Endothelial cell (in vitro differentiated cells): ENCODE measurements at regions not wholly inside any gene's neighbourhood (a gene's known extent, or its start where the extent isn't known, plus 50 kb on each side); places are given as distances from the start of the nearest gene placed in this dataset.
"Not testable (repeated sequence)": the region's sequence is repeated elsewhere in the genome, so short reads cannot be mapped to it uniquely, and the experiment has no call there.

ENCODE experiments used
- DNase-seq: peaks from one replicate; pipeline ENCODE4 v3.0.0; 2021; ENCODE audit warnings: low spot score
- H3K27ac Mint-ChIP-seq: one replicate; pipeline ENCODE4 v1.8.0; 2021; ENCODE audit warnings: mixed read lengths, inconsistent platforms; ENCODE audit not compliant: unreplicated experiment
- H3K27me3 Mint-ChIP-seq: one replicate; pipeline ENCODE4 v1.8.0; 2021; ENCODE audit warnings: mild to moderate bottlenecking, moderate library complexity, mixed read lengths, inconsistent platforms; ENCODE audit not compliant: unreplicated experiment
- H3K36me3 Mint-ChIP-seq: one replicate; pipeline ENCODE4 v1.8.0; 2021; ENCODE audit warnings: mild to moderate bottlenecking, low read depth, mixed read lengths, inconsistent platforms; ENCODE audit not compliant: unreplicated experiment
- H3K4me1 Mint-ChIP-seq: one replicate; pipeline ENCODE4 v1.8.0; 2021; ENCODE audit warnings: mild to moderate bottlenecking, mixed read lengths, inconsistent platforms; ENCODE audit not compliant: unreplicated experiment
- H3K4me3 Mint-ChIP-seq: one replicate; pipeline ENCODE4 v1.8.0; 2021; ENCODE audit warnings: mild to moderate bottlenecking, mixed read lengths, inconsistent platforms; ENCODE audit not compliant: unreplicated experiment
- H3K9me3 Mint-ChIP-seq: one replicate; pipeline ENCODE4 v1.8.0; 2021; ENCODE audit warnings: mixed read lengths, inconsistent platforms; ENCODE audit not compliant: unreplicated experiment
- TF ChIP-seq, protein P1 (sequence below): fragments of 200-600 bp; sonication (generic); IDR thresholded peaks from one replicate; pipeline ENCODE4 v1.5.0; 2021; ENCODE audit warnings: antibody characterized with exemption; ENCODE audit not compliant: unreplicated experiment

DNA sequence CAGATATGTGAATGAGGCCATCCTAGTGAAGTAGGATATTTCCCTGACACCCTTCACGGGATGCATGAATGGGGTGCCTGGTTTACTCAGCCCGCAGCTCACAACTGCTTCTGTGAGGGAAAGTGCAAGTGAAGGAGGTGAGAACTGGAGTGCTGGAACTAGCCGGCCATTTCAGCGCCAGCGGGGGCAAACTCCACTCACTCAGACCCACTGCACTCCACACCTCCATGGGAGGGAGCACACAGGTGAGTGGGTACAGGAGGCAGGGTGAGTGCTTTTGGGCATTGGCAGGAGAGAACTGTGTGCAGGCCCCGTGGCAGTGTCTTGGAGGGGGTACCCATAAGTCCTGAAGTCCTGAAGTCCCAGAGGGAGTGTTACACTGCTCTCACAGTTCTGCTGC lies 1008.4 kb downstream of the SLC6A15 start:
- Mint-ChIP-seq H3K36me3 (no peaks in the 10 kb centered on the region), H3K4me1 (no peaks in the 10 kb centered on the region), H3K9me3 (no peaks in the 10 kb centered on the region), H3K4me3 (no peak overlapping the region), H3K27ac (no peak overlapping the region), H3K27me3 (peaks cover 4% of the 10 kb centered on the region)
- TF ChIP-seq, protein P1, sequence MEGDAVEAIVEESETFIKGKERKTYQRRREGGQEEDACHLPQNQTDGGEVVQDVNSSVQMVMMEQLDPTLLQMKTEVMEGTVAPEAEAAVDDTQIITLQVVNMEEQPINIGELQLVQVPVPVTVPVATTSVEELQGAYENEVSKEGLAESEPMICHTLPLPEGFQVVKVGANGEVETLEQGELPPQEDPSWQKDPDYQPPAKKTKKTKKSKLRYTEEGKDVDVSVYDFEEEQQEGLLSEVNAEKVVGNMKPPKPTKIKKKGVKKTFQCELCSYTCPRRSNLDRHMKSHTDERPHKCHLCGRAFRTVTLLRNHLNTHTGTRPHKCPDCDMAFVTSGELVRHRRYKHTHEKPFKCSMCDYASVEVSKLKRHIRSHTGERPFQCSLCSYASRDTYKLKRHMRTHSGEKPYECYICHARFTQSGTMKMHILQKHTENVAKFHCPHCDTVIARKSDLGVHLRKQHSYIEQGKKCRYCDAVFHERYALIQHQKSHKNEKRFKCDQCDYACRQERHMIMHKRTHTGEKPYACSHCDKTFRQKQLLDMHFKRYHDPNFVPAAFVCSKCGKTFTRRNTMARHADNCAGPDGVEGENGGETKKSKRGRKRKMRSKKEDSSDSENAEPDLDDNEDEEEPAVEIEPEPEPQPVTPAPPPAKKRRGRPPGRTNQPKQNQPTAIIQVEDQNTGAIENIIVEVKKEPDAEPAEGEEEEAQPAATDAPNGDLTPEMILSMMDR, result no peak
- DNase-seq, result no peak

DNA sequence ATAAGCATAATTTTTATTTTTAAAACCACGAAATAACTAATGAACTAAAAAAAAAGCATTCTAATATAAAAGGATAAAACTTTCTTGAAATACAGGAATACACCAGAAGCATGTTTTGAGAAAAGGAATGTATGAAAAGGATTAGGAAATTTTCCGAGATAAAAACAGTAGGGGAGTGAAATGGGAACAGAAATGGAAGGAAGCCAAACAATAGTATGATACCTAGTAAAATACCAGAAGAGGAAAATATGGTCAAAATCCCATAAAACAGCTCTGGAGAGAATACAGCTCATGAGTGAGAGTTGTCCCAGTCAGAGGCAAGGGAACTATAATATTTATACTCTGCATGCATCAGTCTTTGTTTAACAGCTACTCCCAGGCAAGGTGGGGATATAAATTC lies 1016.2 kb downstream of the SLC6A15 start:
- Mint-ChIP-seq H3K36me3 (no peaks in the 10 kb centered on the region), H3K4me3 (no peak overlapping the region), H3K27me3 (peaks cover 1% of the 10 kb centered on the region), H3K27ac (no peak overlapping the region), H3K9me3 (no peaks in the 10 kb centered on the region), H3K4me1 (no peaks in the 10 kb centered on the region)
- TF ChIP-seq, protein P1, result no peak
- DNase-seq, result no peak

DNA sequence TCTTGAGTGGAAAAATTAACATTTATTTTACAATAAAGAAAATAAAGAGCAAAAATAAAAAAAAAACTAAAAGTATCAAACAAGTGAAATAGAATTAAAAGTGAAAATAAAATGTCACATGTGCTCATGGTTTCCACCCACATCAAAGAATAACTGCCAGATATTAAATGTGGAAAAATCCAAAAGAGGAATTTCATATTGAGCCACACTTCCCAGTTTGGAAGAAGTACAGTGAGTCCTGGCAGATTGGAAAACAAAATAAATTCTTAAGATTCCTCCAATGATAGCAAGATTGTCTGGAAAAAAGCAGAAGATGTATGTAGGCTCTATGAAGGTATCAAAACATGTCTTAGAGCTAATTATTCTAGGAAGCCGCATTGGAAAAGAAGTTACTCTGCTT lies 1019.5 kb downstream of the SLC6A15 start:
- H3K9me3 Mint-ChIP-seq, result no peaks in the 10 kb centered on the region
- H3K27ac Mint-ChIP-seq, result no peak overlapping the region
- no peaks in the 10 kb centered on the region for H3K4me1 Mint-ChIP-seq
- H3K4me3 Mint-ChIP-seq, result no peak overlapping the region
- no peak for DNase-seq
- no peaks in the 10 kb centered on the region for H3K27me3 Mint-ChIP-seq
- no peaks in the 10 kb centered on the region for H3K36me3 Mint-ChIP-seq
- TF ChIP-seq, protein P1, result no peak

DNA sequence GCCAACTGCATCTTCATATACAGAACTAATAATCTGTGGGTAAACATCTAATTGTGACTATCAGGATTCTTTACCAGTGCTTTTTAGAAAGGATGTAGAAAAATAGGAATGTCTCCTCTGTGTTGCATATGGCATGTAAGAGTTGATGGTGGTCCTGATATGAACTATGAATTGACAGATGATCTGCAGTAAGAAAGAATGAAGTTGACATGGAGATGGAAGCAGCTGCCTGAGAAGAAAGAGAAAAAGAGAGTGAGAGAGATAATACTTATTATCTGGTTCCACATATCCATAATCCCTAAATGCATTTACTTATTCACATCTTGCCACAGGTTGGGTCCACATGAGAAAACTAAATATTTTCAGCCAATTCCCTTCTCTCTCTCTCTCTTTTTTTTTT lies 1022.9 kb downstream of the SLC6A15 start:
- Mint-ChIP-seq H3K27ac (no peak overlapping the region), H3K27me3 (no peaks in the 10 kb centered on the region), H3K4me3 (no peak overlapping the region), H3K9me3 (no peaks in the 10 kb centered on the region), H3K36me3 (no peaks in the 10 kb centered on the region), H3K4me1 (no peaks in the 10 kb centered on the region)
- DNase-seq, result no peak
- TF ChIP-seq, protein P1, result no peak

DNA sequence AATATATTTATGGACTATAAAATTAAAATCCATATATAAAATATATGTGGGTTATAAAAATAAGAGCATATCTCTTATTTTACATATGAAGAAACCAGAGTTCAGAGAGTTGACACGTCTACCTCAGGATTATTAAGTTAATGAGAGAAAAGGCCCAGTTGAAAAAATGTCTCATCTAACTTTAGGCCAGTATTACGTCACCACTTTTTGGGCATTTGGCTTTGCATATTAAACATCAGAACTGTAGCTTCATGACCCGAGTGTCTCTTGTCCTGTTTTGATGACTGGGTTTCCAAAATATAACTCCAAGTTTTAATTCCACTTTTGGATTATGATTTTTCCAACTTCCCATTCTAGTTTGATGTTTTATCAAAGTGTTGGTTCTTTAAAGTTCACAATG lies 1026.1 kb downstream of the SLC6A15 start:
- no peak overlapping the region for H3K27ac Mint-ChIP-seq
- H3K9me3 Mint-ChIP-seq, result no peaks in the 10 kb centered on the region
- TF ChIP-seq, protein P1, result no peak
- no peaks in the 10 kb centered on the region for H3K36me3 Mint-ChIP-seq
- H3K4me3 Mint-ChIP-seq, result no peak overlapping the region
- DNase-seq, result no peak
- no peaks in the 10 kb centered on the region for H3K27me3 Mint-ChIP-seq
- H3K4me1 Mint-ChIP-seq, result no peaks in the 10 kb centered on the region

DNA sequence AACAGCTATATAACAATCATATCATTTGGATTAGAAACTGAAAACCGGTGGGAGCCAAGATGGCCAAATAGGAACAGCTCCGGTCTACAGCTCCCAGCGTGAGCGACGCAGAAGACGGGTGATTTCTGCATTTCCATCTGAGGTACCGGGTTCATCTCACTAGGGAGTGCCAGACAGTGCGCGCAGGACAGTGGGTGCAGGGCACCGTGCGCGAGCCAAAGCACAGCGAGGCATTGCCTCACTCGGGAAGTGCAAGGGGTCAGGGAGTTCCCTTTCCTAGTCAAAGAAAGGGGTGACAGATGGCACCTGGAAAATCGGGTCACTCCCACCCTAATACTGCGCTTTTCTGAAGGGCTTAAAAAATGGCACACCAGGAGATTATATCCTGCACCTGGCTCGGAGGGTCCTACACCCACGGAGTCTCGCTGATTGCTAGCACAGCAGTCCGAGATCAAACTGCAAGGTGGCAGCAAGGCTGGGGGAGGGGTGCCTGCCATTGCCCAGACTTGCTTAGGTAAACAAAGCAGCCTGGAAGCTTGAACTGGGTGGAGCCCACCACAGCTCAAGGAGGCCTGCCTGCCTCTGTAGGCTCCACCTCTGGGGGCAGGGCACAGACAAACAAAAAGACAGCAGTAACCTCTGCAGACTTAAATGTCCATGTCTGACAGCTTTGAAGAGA lies 1041.5 kb downstream of the SLC6A15 start:
- not testable (repeated sequence) for H3K4me3 Mint-ChIP-seq, H3K4me1 Mint-ChIP-seq, H3K9me3 Mint-ChIP-seq, H3K27ac Mint-ChIP-seq, H3K36me3 Mint-ChIP-seq, DNase-seq, H3K27me3 Mint-ChIP-seq
